22Rv1 (cell line): ENCODE measurements at regions not wholly inside any gene's neighbourhood (a gene's known extent, or its start where the extent isn't known, plus 50 kb on each side); places are given as distances from the start of the nearest gene placed in this dataset.

Source experiments
- H3K27ac ChIP-seq: fragments of 450-650 bp; 2 replicates; pipeline ENCODE4 v1.5.1; 2017
- CTCF ChIP-seq: fragments of 450-650 bp; IDR thresholded peaks from 2 replicates; pipeline ENCODE4 v1.5.1; 2017; ENCODE audit warnings: mild to moderate bottlenecking
- ZFX ChIP-seq: fragments of 450-650 bp; IDR thresholded peaks from 2 replicates; pipeline ENCODE4 v1.6.1; 2017; ENCODE audit warnings: antibody characterized with exemption, borderline replicate concordance

GRCh38 chr3:161640181-161640580 lies 143.6 kb downstream of the OTOL1 start:
- H3K27ac ChIP-seq: no peak overlapping the region
- TF ChIP-seq ZFX: no peak
- no peak for TF ChIP-seq CTCF

- TF ChIP-seq CTCF: no peak
- no peak for TF ChIP-seq ZFX
- no peak overlapping the region for H3K27ac ChIP-seq
These were observed 144.7 kb downstream of the OTOL1 start for GRCh38 chr3:161641287-161641686.

GRCh38 chr3:161644891-161645635 lies 148.5 kb downstream of the OTOL1 start:
- TF ChIP-seq CTCF (no peak), ZFX (no peak)
- H3K27ac ChIP-seq: no peak overlapping the region

- no peak for TF ChIP-seq ZFX
- TF ChIP-seq CTCF: no peak
- no peak overlapping the region for H3K27ac ChIP-seq
These were observed 151.4 kb downstream of the OTOL1 start for GRCh38 chr3:161647936-161648470.

GRCh38 chr3:161649900-161650484 lies 153.4 kb downstream of the OTOL1 start:
- H3K27ac ChIP-seq: no peak overlapping the region
- no peak for TF ChIP-seq ZFX

GRCh38 chr3:161657786-161658185 lies 161.2 kb downstream of the OTOL1 start:
- TF ChIP-seq CTCF (no peak), ZFX (no peak)

GRCh38 chr3:161671141-161671540 lies 174.5 kb downstream of the OTOL1 start:
- no peak overlapping the region for H3K27ac ChIP-seq
- TF ChIP-seq CTCF (no peak), ZFX (no peak)

More at GRCh38 chr3:161657786-161658185, 161.2 kb downstream of the OTOL1 start:
- H3K27ac ChIP-seq: no peak overlapping the region

- TF ChIP-seq CTCF (no peak), ZFX (no peak)
- no peak overlapping the region for H3K27ac ChIP-seq
These were observed 175.9 kb downstream of the OTOL1 start for GRCh38 chr3:161672478-161672877.
